GM19463 (cell line): ENCODE measurements at regions not wholly inside any gene's neighbourhood (a gene's known extent, or its start where the extent isn't known, plus 50 kb on each side); places are given as distances from the start of the nearest gene placed in this dataset.

ENCODE experiments used
- ATAC-seq: cut with Tn5 transposase; IDR thresholded peaks from one replicate; pipeline ENCODE4 v1.9.1; 2021; ENCODE audit warnings: mild to moderate bottlenecking, moderate library complexity; ENCODE audit not compliant: unreplicated experiment

DNA sequence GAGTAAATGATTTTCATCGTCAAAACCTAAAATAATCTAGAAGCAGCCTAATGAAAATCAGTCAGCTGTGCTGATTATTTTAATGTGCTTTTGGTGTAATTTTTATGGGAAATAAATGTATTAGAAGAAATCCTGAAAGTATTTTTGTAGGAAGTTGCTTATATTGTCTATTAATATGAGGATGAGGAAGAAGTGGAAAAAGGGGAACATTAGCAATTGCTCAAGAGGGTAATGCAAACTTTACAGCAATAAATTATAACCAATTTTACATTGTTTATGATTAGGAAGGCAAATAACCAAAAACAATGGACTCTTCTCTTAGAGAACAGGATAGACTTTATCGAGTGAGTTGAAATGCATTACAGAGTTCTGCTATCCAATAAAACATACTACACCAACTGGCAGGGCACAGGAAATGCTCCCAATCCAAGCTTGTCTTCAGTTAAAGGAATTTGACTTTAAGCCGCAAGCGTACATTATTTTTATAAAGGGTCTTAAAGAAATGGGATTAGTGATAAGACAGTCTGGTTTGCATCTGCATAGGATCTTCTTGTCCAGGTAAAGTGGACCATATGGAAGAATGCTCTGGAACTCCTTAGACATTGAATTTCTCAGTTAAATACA, 374.8 kb downstream of the PDGFC start:
- ATAC-seq, result no peak

DNA sequence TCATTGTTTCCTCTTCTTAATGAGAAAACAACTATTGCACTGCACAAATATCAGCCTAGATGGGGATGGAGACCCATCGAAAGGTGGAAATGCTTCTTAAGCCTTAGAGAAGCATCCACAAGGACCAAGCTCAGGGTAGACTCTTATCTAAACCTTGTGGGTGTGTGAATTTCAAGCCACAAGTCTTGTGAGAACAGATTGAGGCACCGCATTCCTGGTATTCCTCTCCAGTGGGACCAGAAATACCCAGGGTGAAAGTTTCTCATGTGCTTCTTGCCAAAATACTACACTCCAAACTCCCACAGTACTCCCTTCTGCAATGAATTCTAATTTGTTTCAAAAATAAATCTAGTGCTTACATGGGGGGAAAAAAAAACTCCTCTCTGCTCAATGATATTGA, 375.6 kb downstream of the PDGFC start:
- ATAC-seq, result no peak

DNA sequence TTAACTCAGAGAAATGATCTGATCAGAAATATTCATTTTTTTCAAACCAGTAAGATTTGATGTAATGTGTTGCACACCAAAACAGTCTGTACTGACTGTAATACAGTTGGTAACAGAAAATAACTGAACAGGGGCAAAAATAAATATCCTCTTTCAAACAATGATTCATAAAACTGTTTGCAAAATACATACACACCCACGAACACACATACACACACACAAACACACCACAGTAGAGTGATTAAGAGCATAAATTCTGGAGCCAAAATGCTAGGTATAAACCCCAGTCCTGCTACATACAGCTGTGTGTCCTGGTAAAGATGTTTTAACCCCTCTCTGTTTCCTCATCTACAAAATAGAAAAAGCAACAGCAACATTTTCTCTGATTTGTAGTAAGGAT, 376.6 kb downstream of the PDGFC start:
- ATAC-seq, result no peak

DNA sequence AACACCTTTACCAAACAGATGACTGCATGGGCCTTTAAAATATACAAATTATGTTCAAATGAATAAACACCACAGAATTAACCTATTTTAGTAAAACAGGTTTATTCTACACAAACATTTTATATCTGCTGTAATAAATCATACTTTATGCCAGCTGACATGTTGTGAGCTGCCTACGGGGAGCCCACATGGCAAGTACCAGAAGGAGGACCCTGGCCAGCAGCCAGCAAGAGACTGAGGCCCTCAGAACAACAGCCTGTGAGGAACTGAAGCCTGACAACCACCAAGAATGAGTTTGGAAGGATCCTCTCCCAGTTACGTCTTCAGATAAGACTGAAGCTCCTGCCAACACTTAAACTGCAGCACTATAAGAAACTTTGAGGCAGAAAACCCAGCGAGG, 377.0 kb downstream of the PDGFC start:
- ATAC-seq, result no peak

DNA sequence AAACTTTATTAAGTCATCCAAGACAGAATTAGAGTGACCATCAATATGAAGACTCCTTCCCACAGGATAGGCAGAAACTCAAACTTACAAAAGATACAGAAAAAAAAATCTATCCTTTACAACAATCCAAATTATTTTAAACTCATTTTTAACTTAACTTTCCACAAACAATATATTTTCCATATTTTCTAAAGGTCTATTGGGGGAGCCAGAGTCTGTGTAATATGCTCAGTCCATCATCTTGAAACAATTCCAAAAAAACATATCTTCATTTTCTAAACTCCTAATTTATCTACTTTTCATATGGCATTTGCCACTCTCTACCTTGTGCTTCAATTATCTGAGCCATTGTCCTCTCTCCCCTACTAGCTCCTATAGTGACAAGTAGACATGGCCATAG, 378.1 kb downstream of the PDGFC start:
- ATAC-seq, result no peak

DNA sequence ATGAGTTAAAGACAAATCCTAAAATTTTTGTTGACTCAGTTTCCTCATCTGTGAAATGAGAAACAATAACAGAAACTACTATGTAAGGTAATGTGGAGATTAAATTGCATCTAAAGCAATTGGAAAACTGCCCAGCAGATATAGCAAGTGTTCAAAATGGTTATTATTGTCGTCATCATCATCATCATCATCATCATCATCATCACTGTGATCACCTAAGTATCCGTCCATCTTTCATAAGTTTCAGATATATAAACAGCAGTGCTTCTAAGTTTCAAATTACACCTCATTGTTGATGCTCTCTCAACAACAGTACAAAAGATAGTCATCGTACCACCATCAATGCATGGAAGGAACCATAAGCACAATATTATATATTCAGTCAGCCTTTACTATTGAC, 379.9 kb downstream of the PDGFC start:
- ATAC-seq, result no peak

DNA sequence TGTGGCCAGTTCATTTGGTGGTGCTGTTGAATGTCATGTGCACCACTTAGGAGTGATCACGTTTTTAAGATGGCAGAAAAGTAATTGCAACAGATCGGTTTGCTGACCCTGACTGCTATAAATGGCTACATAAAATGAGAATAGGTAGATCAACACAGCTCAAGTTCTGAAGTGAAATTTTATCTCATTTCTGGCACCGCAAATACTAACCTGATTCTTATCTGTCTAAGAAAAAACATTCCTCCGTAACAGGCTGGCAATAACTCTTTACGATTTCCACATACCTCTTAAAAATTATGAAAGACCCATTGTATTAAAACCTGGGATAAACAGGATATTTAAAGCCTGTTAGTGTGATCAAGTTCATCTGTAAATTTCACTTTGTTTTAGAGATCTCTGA, 387.5 kb downstream of the PDGFC start:
- ATAC-seq, result no peak

DNA sequence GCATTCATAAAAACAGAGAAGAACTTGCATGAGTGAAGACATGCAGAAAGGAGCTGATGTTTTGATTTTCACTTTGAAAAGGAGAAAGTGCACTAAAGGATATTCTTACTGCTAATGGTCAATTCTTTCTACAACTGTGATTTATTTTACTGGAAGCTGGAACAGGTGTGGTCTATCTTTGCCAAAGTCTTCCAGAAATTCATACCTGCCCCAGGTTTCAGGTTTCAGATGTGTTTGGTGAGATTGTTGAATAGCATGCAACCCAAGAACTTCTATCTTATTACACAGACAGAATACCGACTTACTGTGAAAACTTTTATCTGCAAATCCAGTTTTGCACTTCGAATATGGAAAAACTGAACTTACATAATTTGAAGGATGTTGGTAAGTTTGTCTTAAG, 388.3 kb downstream of the PDGFC start:
- ATAC-seq, result no peak

DNA sequence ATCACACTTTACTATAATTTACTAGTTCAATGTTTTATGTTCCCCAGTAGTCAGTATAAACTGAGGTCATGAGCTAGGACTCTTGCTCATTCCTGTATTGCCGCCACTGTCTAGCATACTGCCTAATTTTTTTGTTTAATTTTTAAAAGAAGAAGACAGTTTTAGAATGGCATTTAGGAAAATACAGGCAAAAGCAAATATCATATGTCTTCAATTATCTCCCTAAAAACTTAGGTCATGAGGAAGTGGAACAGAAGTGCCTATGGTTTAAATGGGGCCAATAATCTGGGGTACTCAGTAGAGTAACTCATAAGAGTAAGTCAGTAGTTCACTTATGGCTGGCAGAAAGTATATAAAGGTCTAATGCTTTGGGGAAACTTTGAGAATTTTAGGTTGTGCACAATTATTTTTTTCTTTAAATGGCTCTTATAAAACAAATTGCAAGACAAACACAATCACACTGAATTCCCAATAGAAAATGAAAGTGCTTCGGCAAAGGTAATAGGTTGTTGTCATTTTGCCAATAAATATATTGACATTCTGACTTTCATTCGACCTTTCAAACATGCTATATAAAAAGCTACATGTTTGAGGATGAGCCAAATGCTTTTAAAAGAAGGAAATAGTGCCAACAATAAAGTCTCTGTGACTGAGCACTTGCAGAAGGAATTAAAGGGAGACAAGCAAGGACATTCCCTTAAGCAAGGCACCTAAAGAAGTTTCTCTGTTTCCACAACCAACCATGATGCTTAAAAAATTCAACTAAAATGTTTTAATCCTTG, 390.1 kb downstream of the PDGFC start:
- no peak for ATAC-seq

DNA sequence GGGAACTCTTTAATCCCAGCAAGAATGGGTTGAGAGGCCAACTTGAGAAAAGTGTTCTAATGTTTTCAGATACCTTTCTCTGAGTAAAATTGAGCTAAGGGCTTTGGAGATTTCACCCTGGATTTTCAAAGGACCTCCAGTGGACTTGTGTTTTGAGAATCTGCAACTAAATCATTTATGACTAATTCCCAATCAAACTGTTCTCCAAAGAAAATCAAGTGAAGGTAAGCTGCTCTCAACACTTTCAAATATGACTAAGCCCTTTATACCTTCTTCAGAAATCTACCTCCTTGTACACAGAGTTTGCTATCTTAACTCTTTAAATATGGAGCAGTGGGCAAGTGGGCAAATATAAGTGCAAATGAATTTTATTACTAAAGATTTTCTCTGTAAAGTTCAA, 392.9 kb downstream of the PDGFC start:
- no peak for ATAC-seq

DNA sequence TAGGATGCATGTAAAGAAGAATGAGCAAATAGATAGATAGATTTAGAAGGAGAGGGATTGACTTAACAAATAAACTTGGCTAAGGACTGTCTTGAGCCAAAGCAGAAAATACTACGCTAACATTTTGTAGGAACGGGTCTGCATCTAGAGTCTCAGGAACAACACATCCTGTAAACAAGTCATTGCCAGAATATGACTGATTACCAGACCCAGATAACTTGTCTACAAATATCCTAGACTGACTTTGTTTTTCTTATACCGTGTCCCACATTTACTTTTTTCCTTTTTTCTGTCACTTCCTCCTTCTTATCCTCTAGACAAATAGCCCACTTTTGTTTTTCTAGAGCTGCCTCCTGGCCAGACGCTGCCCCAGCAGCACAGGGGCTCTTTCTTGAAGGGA, 393.6 kb downstream of the PDGFC start:
- no peak for ATAC-seq

DNA sequence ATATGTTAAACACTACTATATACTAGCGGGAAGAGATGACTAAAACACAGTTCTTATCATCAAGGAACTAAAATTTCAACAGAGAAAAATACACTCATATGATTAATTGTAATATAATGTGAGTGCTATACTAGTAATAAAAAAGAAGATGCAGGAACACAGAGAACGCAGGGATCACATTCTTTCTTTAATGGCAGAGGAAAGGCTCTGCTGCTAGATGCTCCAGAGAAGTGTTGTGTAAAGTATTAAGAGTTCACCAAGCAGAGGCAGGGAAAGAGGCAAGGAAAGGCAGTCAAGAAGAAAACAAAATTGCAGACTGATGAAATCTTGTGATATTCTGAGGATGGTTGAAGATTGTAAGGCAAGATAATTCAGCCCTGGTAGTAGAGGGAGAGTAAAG, 394.7 kb downstream of the PDGFC start:
- no peak for ATAC-seq

DNA sequence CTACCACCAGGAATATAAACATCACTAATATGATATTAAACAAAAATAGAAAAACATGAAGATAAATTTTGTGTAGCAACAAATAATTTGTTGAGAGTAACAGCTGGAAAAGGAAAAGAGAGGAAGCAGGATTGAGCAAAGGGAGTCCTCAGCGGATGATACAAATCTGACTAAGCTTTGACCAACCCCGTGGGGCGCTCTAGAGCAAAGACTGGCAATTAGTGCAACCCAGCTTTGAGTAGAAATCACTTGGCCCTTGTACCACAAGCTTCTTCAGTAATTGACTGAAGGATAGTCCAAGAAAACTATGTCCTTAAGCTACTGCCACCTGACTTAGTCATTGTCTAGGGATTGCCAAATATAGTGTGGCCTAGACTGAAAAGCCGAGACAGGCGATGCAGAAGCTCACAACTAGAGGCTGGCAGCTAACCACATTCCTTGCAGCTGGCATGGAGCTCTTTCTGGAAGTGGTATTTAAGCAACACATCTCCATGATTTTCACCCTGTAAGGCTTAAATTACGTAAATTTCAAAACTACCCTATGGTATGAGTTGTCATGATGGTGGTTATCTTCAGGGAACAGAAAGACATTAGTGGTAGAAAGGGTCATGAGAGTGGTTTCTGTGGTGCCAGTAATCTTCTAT, 396.0 kb downstream of the PDGFC start:
- no peak for ATAC-seq

DNA sequence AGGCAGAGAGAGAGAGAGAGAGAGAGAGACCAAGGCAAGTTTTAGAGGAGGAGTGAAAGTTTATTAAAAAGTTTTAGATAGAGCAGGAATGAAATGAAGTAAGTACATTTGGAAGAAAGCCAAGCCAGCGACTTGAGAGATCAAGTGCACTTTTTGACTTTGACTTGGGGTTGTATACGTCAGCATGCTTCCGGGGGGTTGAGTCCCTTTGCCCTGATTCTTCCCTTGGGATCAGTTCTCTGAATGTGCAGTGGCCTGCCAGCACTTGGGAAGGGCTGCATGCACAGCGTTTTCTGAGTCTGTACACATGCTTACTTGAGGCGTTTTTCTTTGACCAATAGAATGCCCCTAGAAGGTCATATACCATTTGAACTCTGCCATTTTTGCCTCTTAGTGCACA, 400.5 kb downstream of the PDGFC start:
- ATAC-seq, result no peak

DNA sequence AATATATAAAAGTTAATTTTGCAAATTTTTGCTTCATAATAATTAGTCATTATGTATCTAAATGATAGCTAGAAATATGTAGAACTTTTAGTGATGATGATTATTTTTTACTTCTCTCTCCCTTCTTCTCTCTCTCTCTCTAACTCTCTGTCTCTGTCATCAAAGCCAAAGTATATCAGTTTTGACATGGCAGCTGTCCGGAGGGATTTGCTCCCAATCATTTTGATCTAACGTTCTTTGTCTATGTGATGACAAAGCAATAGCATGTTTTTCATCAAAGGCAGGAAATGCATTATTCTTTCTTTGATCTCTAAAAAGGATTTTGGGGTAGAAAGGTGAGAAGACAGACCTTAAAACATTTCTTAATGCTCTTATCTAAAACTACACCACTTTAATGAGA, 402.1 kb downstream of the PDGFC start:
- no peak for ATAC-seq

DNA sequence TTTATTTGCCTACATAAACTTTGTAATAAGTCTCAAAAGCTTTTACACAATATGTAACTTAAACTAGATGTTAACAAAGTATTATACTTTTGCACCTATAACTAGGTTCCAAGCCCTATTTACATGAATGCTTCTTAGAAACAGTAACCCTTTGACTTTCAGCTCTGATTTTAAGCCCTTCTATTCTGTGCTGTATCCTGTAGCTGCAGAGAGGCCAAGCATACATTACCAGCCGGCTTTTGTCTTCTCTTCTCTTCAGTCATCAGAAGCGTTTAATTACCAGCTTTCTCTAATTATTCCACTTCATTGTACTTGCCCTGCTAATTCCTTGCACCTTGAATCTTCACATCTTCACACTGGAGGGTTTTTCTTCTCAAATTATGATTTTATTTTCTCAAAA, 403.1 kb downstream of the PDGFC start:
- ATAC-seq, result no peak

DNA sequence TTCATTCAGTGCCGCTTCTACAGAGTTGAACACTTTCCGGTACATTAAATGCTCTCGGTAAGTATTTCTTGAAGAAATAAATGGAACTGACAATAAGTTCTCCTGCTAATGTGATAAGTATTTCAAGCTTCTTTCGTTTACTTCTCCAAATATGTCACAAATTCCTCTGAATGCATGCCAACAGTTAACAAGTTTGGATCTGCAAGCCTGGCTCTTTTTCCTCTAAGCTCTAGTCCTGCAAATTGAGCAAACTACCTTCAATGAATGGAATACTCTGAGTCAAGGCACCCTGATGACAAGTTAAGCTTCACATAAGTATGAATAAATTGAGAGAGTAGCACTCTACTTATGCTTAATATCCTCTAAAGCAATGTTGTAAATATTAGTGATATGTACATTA, 403.6 kb downstream of the PDGFC start:
- no peak for ATAC-seq

DNA sequence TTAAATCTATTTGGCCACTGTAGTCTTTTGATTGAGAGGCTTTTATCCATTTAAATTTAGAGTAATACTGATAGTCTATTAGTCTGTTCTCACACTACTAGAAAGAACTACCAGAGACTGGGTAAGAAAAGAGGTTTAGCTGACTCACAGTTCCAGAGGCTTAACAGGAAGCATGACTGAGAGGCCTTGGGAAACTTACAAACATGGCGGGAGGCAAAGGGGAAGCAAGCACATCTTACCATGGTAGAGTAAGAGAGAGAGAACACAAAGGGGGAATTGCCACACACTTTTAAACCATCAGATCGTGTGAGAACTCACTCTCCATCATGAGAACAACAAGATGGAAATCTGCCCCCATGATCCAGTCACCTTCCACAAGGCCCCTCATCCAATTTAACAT, 410.9 kb downstream of the PDGFC start:
- ATAC-seq, result no peak

DNA sequence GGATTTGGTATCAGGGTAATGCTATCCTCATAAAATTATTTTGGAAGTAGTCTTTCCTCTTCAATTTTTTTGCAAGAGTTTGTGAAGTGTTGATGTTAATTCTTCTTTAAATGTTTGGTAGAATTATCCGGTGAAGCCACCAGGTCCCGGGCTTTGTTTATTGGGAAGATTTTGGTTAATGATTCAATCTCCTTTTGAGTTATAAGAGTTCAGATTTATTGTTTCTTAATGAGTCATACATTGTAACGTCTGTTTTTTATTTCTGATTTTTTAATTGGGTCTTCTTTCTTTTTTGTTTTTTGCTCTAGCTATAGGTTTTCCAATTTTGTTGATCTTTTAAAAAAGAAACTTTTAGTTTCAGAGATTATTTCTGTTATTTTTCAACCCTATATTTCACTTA, 412.3 kb downstream of the PDGFC start:
- no peak for ATAC-seq

DNA sequence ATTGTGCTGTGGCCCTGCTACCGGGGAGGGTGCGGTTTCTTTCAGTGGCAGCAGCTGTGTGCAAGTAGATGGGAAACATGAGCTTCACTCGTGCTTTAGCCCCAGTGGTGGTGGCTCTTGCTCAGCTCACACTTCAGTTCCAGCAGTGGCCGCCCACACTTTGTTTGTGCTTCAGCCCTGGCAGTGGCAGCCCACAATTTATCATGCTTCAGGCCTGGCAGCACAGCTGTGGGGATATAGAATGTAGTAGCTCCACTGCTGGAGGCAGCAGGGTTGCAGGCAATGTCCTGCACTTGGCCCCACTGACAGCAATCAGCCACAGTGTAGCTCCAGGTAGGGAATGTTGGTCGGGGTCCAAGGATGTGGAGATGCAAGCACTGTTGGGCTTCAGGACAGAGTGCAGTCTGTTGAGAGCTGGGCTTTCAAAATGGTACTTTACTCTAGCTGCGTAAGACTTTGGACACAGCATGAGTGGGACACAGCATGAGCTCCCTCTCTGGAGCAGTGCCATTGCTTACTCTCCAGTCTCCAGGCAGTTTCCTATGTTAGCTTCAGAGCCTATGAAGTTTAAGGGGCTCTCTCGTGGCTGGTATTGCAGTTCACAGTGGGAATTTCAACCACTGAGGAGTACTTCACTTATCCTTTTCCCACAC, 413.1 kb downstream of the PDGFC start:
- no peak for ATAC-seq

DNA sequence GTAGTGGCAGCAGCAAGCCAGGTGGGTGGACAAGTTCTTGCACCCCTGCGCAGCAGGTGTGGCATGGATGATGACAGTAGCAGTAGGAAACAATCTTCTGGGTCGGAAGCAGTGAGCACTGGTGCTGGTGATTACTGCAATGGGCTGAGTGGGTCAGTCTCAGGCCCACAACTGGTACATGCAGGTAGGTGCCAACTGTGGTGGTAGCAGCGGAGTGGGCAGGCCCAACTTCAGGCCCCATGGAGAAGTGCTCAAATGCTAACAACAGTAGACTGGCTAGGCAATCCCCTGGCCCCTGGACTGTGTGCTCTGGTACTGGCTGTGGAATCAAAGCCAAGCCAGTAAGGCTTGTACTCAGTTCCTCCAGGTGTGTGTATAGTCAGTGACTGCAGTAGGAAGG, 413.7 kb downstream of the PDGFC start:
- no peak for ATAC-seq

DNA sequence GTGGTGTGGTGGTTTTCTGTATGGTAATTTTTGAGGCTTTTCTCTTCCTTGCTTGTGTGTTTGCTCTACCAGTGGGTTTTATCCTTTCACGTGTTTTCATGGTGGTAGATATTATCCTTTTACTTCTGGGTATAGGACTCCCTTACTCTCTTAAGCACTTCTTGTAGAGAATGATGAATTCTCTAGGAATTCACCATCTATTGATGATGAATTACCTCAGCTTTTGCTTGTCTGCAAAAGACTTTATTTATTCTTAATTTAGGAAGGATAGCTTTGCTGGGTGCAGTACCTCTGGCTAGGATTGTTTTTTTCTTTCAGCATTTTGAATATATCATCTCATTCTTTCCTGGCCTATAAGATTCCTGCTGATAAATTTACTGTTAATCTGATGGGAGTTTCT, 415.3 kb downstream of the PDGFC start:
- ATAC-seq, result no peak
